GM12878 (cell line): ENCODE measurements at regions not wholly inside any gene's neighbourhood (a gene's known extent, or its start where the extent isn't known, plus 50 kb on each side); places are given as distances from the start of the nearest gene placed in this dataset.
"Not testable (repeated sequence)": the region's sequence is repeated elsewhere in the genome, so short reads cannot be mapped to it uniquely, and the experiment has no call there.

ENCODE experiments used
- BACH1 ChIP-seq: fragments of 450-650 bp; IDR thresholded peaks from 2 replicates; pipeline ENCODE4 v1.6.1; 2017; ENCODE audit warnings: mild to moderate bottlenecking, borderline replicate concordance
- CTCF ChIP-seq, 3 experiments: IDR thresholded peaks in 2 of 3; conservative IDR thresholded peaks in 1 of 3; 2 replicates each; pipeline ENCODE4 v1.5.1; 2011; ENCODE audit warnings: low read depth in 3 of 3, low read length in 3 of 3, mild to moderate bottlenecking in 3 of 3, control low read depth in 2 of 3, moderate library complexity in 2 of 3, inconsistent platforms in 1 of 3, mixed read lengths in 1 of 3; ENCODE audit not compliant: control insufficient read depth in 2 of 3, insufficient read depth in 1 of 3; ENCODE audit errors: extremely low read depth in 1 of 3
- EZH2 ChIP-seq: IDR thresholded peaks from 2 replicates; pipeline ENCODE4 v1.6.1; 2012; ENCODE audit warnings: low read depth, mild to moderate bottlenecking, control low read depth, inconsistent platforms, low read length, borderline replicate concordance; ENCODE audit not compliant: control insufficient read depth
- PAX5 ChIP-seq: IDR thresholded peaks from 2 replicates; pipeline ENCODE4 v1.6.1; 2011; ENCODE audit warnings: low read depth, low read length, borderline replicate concordance
- SP1 ChIP-seq: IDR thresholded peaks from one replicate; pipeline ENCODE4 v1.6.1; 2011; ENCODE audit warnings: low read depth, low read length
- YY1 ChIP-seq: IDR thresholded peaks from 2 replicates; pipeline ENCODE4 v1.6.1; 2011; ENCODE audit warnings: low read depth, mild to moderate bottlenecking, low read length
- TF ChIP-seq, protein P1 (sequence below): IDR thresholded peaks from 2 replicates; pipeline ENCODE4 v1.6.1; 2012; ENCODE audit warnings: mild to moderate bottlenecking, low read depth, low read length
- TF ChIP-seq, protein P2 (sequence below): fragments of 450-650 bp; IDR thresholded peaks from 2 replicates; pipeline ENCODE4 v1.6.1; 2016; ENCODE audit warnings: mild to moderate bottlenecking
- TF ChIP-seq, protein P3 (sequence below): IDR thresholded peaks from 2 replicates; pipeline ENCODE4 v1.6.1; 2012; ENCODE audit warnings: low read depth, low read length, improper control_type of control experiment

DNA sequence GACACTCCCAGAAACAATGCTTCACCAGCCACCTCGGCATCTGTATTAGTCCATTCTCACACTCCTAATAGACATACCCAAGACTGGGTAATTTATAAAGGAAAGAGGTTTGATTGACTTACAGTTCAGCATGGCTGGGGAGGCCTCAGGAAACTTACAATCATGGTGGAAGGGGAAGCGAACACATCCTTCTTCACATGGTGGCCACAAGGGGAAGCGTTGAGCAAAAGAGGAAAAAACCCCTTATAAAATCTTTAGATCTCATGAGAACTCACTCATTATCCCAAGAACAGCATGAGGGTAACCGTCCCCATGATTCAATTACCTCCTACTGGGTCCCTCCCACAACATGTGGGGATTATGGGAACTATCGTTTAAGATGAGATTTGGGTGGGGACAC lies 140.9 kb downstream of the LIG4 start:
- TF ChIP-seq, protein P1, sequence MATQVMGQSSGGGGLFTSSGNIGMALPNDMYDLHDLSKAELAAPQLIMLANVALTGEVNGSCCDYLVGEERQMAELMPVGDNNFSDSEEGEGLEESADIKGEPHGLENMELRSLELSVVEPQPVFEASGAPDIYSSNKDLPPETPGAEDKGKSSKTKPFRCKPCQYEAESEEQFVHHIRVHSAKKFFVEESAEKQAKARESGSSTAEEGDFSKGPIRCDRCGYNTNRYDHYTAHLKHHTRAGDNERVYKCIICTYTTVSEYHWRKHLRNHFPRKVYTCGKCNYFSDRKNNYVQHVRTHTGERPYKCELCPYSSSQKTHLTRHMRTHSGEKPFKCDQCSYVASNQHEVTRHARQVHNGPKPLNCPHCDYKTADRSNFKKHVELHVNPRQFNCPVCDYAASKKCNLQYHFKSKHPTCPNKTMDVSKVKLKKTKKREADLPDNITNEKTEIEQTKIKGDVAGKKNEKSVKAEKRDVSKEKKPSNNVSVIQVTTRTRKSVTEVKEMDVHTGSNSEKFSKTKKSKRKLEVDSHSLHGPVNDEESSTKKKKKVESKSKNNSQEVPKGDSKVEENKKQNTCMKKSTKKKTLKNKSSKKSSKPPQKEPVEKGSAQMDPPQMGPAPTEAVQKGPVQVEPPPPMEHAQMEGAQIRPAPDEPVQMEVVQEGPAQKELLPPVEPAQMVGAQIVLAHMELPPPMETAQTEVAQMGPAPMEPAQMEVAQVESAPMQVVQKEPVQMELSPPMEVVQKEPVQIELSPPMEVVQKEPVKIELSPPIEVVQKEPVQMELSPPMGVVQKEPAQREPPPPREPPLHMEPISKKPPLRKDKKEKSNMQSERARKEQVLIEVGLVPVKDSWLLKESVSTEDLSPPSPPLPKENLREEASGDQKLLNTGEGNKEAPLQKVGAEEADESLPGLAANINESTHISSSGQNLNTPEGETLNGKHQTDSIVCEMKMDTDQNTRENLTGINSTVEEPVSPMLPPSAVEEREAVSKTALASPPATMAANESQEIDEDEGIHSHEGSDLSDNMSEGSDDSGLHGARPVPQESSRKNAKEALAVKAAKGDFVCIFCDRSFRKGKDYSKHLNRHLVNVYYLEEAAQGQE, result not testable (repeated sequence)
- not testable (repeated sequence) for TF ChIP-seq BACH1, EZH2, SP1, PAX5, YY1
- TF ChIP-seq, protein P2, sequence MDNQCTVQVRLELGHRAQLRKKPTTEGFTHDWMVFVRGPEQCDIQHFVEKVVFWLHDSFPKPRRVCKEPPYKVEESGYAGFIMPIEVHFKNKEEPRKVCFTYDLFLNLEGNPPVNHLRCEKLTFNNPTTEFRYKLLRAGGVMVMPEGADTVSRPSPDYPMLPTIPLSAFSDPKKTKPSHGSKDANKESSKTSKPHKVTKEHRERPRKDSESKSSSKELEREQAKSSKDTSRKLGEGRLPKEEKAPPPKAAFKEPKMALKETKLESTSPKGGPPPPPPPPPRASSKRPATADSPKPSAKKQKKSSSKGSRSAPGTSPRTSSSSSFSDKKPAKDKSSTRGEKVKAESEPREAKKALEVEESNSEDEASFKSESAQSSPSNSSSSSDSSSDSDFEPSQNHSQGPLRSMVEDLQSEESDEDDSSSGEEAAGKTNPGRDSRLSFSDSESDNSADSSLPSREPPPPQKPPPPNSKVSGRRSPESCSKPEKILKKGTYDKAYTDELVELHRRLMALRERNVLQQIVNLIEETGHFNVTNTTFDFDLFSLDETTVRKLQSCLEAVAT, result not testable (repeated sequence)
- TF ChIP-seq CTCF (IDR thresholded peaks at IDR 0.05 in 2 of 3, conservative IDR thresholded peaks at IDR 0.05 in 1 of 3; ENCODE audit: control insufficient read depth in 2 of 3, extremely low read depth in 1 of 3, insufficient read depth in 1 of 3, low read depth in 3 of 3, low read length in 3 of 3), result peak in 2 of 3 experiments; percentile 7 to 21; a peak in 1 of 6 replicates
- TF ChIP-seq, protein P3, sequence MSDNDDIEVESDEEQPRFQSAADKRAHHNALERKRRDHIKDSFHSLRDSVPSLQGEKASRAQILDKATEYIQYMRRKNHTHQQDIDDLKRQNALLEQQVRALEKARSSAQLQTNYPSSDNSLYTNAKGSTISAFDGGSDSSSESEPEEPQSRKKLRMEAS, result not testable (repeated sequence)
